HG03521 (cell line): ENCODE measurements at regions not wholly inside any gene's neighbourhood (a gene's known extent, or its start where the extent isn't known, plus 50 kb on each side); places are given as distances from the start of the nearest gene placed in this dataset.

Experiments
- ATAC-seq: cut with Tn5 transposase; IDR thresholded peaks from one replicate; pipeline ENCODE4 v1.9.1; 2021; ENCODE audit warnings: mild to moderate bottlenecking, moderate library complexity; ENCODE audit not compliant: unreplicated experiment

- ATAC-seq, result no peak
These were observed 67.5 kb upstream of the TES start for GRCh38 chr7:116142850-116143249.

DNA sequence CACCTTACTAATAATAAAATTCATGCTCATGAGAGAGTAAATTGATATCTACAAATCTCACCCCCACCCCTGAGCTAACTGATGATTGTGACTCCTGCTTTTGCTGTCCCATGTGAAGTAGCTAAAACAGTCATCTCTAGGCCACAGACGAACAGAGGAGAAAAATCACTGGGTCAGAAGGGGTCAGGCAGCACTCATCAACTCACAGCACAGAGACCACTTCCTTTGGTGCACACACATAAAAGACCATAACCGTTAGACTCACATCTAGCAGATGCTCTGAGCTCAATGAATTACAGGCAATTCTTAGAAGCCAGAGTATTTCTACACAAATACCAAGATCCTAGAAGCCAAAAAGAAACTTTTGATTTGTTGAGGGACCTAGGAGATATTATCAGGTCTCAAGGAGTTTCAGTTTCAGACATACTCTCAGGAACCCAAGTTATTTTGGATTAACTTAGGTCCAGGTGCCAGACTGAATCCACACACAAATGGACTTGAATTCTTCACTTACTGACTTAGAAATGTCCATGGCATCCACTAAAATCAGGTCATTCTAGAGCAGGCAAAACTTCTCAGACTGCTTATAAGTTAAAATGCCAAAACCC lies 65.0 kb upstream of the TES start:
- peak; percentile 80 for ATAC-seq

GRCh38 chr7:116148108-116148507 lies 62.2 kb upstream of the TES start:
- ATAC-seq, result no peak

DNA sequence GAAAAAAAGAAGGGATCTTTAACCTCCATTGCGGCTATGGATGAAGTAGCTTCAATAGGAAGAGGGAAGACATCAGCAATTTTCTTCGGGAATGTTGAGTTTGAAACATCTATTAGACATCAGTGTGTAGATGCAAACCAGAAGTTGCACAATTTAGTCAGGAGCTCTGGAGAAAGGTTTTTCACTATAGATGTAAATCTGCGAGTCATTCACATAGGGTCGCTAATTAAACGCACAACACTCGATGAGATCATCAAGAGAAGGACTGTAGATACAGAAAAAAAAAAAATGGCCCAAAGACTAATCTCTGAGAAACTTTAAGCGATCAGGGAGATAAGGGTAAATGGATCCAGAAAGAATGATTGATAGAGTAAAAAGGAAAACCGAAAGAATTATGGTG lies 61.7 kb upstream of the TES start:
- ATAC-seq, result no peak

GRCh38 chr7:116150588-116150987 lies 59.8 kb upstream of the TES start:
- peak; percentile 94 for ATAC-seq

DNA sequence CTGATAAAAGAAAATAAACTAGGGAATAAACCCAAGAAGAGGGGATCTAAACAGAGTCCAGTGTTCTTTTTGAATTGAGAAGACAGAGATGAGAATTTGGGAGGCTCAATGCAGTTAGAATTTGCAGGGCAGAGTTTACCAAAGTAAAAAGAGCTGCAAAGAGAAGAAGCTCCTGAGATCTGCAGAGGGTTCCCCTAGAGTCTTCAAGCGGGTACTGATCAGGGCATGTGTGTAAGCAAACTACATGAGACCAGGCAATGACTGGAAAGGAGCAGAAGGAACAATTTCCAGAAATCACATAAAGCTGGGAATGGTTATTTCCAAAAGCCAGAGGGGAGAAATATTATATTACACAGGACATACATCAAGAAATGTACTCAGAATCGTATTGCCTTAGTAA lies 58.1 kb upstream of the TES start:
- no peak for ATAC-seq

- no peak for ATAC-seq
These were observed 57.3 kb upstream of the TES start for GRCh38 chr7:116153050-116153449.

DNA sequence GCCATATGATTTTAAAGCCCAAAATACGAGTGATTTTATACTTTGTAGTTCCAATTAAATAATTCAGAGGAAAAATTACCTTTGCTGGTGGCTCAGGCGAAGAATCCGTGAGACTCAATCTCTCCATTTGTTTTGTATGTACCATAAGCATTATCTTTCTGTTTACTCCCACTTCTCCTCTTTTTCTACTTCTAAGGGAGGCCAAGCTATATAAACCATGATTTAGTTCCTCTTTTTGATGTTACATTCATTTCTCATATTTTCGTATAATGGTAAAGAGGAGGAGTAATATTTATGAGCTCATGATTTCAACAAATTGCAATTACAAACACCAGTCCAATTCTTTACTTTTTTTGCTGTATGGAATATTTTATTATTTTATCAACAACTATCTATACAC lies 50.6 kb upstream of the TES start:
- no peak for ATAC-seq
